GM18861 (cell line): ENCODE measurements at regions not wholly inside any gene's neighbourhood (a gene's known extent, or its start where the extent isn't known, plus 50 kb on each side); places are given as distances from the start of the nearest gene placed in this dataset.
A peak's percentile ranks its signal among the peaks of the same experiment; 100 is the strongest.
"Not testable (repeated sequence)": the region's sequence is repeated elsewhere in the genome, so short reads cannot be mapped to it uniquely, and the experiment has no call there.

Experiments used
- ATAC-seq: cut with Tn5 transposase; IDR thresholded peaks from one replicate; pipeline ENCODE4 v1.9.1; 2021; ENCODE audit not compliant: unreplicated experiment

GRCh38 chrX:3881255-3881895 lies 167.9 kb upstream of the PRKX start:
- ATAC-seq: peak; percentile 26

- ATAC-seq: not testable (repeated sequence)
These were observed 162.9 kb upstream of the PRKX start for GRCh38 chrX:3876393-3876792.

GRCh38 chrX:3875638-3876037 lies 162.2 kb upstream of the PRKX start:
- not testable (repeated sequence) for ATAC-seq

GRCh38 chrX:3872226-3872879 lies 158.9 kb upstream of the PRKX start:
- ATAC-seq: not testable (repeated sequence)

- ATAC-seq: not testable (repeated sequence)
These were observed 153.8 kb upstream of the PRKX start for GRCh38 chrX:3867067-3867831.

- ATAC-seq: not testable (repeated sequence)
These were observed 144.9 kb upstream of the PRKX start for GRCh38 chrX:3858332-3858731.

GRCh38 chrX:3843522-3844145 lies 130.2 kb upstream of the PRKX start:
- peak; percentile 94 for ATAC-seq

GRCh38 chrX:3842822-3843521 lies 129.5 kb upstream of the PRKX start:
- ATAC-seq: peak; percentile 55

GRCh38 chrX:3838754-3839153 lies 125.3 kb upstream of the PRKX start:
- ATAC-seq: not testable (repeated sequence)

- not testable (repeated sequence) for ATAC-seq
These were observed 124.7 kb upstream of the PRKX start for GRCh38 chrX:3837958-3838643.

GRCh38 chrX:3837211-3837610 lies 123.8 kb upstream of the PRKX start:
- not testable (repeated sequence) for ATAC-seq

GRCh38 chrX:3833761-3834542 lies 120.5 kb upstream of the PRKX start:
- ATAC-seq: not testable (repeated sequence)

GRCh38 chrX:3830020-3830419 lies 116.6 kb upstream of the PRKX start:
- not testable (repeated sequence) for ATAC-seq

GRCh38 chrX:3829041-3829531 lies 115.6 kb upstream of the PRKX start:
- not testable (repeated sequence) for ATAC-seq

- ATAC-seq: not testable (repeated sequence)
These were observed 115.1 kb upstream of the PRKX start for GRCh38 chrX:3828378-3829040.

GRCh38 chrX:3824008-3824407 lies 110.6 kb upstream of the PRKX start:
- ATAC-seq: not testable (repeated sequence)

- ATAC-seq: no peak
These were observed 106.7 kb upstream of the PRKX start for GRCh38 chrX:3820167-3820566.

GRCh38 chrX:3817480-3817879 lies 104.0 kb upstream of the PRKX start:
- not testable (repeated sequence) for ATAC-seq
